SU-DHL-6 (cell line): ENCODE measurements at regions not wholly inside any gene's neighbourhood (a gene's known extent, or its start where the extent isn't known, plus 50 kb on each side); places are given as distances from the start of the nearest gene placed in this dataset.

Experiments
- CTCF ChIP-seq: fragments of 200-600 bp; sonication (generic); IDR thresholded peaks from one replicate; pipeline ENCODE4 v1.5.1; 2017; ENCODE audit warnings: antibody characterized with exemption, mild to moderate bottlenecking, low read length, moderate library complexity; ENCODE audit not compliant: insufficient read depth, poor library complexity, severe bottlenecking
- EZH2phosphoT487 ChIP-seq: fragments of 200-600 bp; sonication (generic), shearing (Covaris generic); conservative IDR thresholded peaks from 2 replicates; pipeline ENCODE4 v1.6.1; 2018; ENCODE audit warnings: mild to moderate bottlenecking, antibody characterized with exemption, low read length, moderate library complexity, mixed read lengths

DNA sequence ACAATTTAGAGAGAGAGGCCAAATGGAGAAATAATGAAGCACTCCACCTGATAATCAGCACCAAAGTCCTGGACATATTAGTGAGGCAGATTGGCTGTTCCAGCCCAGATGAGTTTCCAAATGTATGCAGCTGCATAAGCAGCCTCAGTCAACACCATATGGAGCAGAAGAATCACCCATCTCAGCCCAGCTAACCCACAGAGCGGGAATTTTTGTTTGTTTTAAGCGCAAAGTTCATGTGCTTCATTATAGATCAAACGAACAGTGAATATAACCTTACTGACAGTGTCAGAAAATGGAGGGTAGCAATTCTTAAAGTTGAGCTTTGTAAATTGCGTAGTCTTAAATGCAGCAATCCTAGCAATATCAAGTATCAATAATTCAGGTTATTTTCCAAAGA, 234.0 kb upstream of the CEP162 start:
- TF ChIP-seq CTCF (no peak), EZH2phosphoT487 (no peak)
